ENCODE measurements at regions not wholly inside any gene's neighbourhood (a gene's known extent, or its start where the extent isn't known, plus 50 kb on each side); places are given as distances from the start of the nearest gene placed in this dataset.

- Histone ChIP-seq H3K27me3 (ENCODE audit: control insufficient read depth in 1 of 2, insufficient read depth in 2 of 2, low read length in 2 of 2) (no peaks in the 10 kb centered on the region), H3K36me3 (replicated peaks in 1 of 2; ENCODE audit: control insufficient read depth in 1 of 2, insufficient read depth in 2 of 2, low read length in 2 of 2) (no peaks in the 10 kb centered on the region), H3K79me2 (ENCODE audit: insufficient read depth, low read length) (no peaks in the 10 kb centered on the region), H2AFZ (ENCODE audit: low read length) (no peak overlapping the region), H3K4me3 (replicated peaks in 1 of 3; ENCODE audit: insufficient read depth in 1 of 3, low read depth in 2 of 3, low read length in 3 of 3) (no peak overlapping the region), H3K4me2 (ENCODE audit: low read depth, low read length) (no peak overlapping the region), H3K27ac (ENCODE audit: extremely low read length, insufficient read depth, low read length) (no peak overlapping the region), H3K9ac (ENCODE audit: insufficient read depth, low read depth, low read length) (no peak overlapping the region), H3K9me3 (ENCODE audit: low read length) (no peaks in the 10 kb centered on the region), H4K20me1 (ENCODE audit: insufficient read depth, low read length) (no peaks in the 10 kb centered on the region), H3K4me1 (ENCODE audit: insufficient read depth, low read length) (peaks cover 35% of the 10 kb centered on the region)
- intact Hi-C loops (cut with micrococcal nuclease; ENCODE audit: unreplicated experiment), result no loop called here
- TF ChIP-seq DPF2 (CRISPR knock-in tag; IDR thresholded peaks at IDR 0.05; ENCODE audit: borderline replicate concordance, low read depth) (no peak), ZFP36 (IDR thresholded peaks at IDR 0.05; ENCODE audit: borderline replicate concordance, low read depth, low read length, partially characterized antibody) (no peak), ARNT (IDR thresholded peaks at IDR 0.05) (no peak), ZNF800 (CRISPR knock-in tag; IDR thresholded peaks at IDR 0.05) (no peak), CREB3 (CRISPR knock-in tag; IDR thresholded peaks at IDR 0.05) (no peak), PHF8 (CRISPR knock-in tag; IDR thresholded peaks at IDR 0.05) (no peak), SAFB2 (CRISPR knock-in tag; IDR thresholded peaks at IDR 0.05; ENCODE audit: borderline replicate concordance, low read depth) (no peak), ZNF737 (CRISPR knock-in tag; IDR thresholded peaks at IDR 0.05; ENCODE audit: borderline replicate concordance) (no peak)
- in situ Hi-C loops (cut with HindIII; ENCODE audit: extremely low pct_ligation_motif_present, low pct_unique_long_range_greater_than_20kb), result no loop called here
- POLR2A ChIA-PET, result interaction anchor here (1.4 kb wide), 1 partner anchor 41 kb away, joined by 3 read pairs; no protein-coding TSS in a partner anchor
- CTCF ChIA-PET (ENCODE audit: low intra/inter-chr PET ratio, low total read pairs), result no interaction called here
- no peak for ATAC-seq
- FAIRE-seq, result no peak
- no peak for DNase-seq (ENCODE audit: low spot score)
- no TSS peak for BruUV-seq (replicated peaks)
- WGBS (ENCODE audit: low lambda C conversion rate), result 68% methylated on average over 4 of the region's 4 CpGs
These were observed 223.8 kb upstream of the FN1 start for GRCh38 chr2:215659650-215660049.

Measured in HepG2 (cell line).